Dedifferentiated amniotic fluid mesenchymal stem cell (primary cell): ENCODE measurements at regions not wholly inside any gene's neighbourhood (a gene's known extent, or its start where the extent isn't known, plus 50 kb on each side); places are given as distances from the start of the nearest gene placed in this dataset.

Experiments
- DNase-seq: peaks from one replicate; pipeline ENCODE4 v3.0.0-alpha.2; 2016; ENCODE audit errors: extremely low spot score

DNA sequence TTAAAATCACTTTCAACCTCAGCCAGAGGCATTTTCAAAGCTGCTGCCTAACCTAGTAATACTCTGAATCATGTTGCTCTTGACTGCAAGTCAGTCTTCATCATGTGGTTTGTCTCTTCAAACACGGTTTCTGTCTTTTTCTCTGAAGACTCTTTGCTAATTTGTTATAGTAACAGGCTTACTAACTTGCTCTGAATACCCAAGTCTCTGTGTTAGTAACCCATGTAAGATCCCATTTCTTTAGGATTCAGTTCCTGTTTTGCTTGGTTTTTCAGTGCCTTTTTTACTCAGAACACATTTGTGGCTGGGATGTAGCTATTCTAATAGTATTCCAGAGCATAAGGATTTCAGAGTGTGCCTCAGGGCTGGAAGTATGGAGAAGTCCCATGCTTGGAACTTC is 1450.6 kb upstream of the IGFBP7 start:
- DNase-seq = no peak

DNA sequence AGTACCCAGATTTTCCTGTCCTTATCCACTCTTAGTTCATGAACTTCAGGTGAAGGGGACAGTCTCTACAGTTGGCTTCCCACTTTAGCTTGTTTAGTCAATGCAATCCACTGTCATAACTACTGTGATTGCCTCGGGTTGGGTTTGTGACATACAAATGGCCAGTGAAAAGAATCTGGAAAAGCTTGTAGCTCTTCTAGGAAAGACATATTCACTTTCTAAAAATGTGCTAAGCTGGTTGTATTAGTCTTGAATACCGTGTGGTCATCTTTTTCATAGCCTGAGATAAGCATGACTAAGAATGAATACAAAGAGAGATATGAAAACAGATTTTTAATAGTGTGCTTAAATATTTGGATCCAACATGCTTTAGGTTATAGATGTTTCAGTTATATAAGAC is 1443.5 kb upstream of the IGFBP7 start:
- DNase-seq = no peak

DNA sequence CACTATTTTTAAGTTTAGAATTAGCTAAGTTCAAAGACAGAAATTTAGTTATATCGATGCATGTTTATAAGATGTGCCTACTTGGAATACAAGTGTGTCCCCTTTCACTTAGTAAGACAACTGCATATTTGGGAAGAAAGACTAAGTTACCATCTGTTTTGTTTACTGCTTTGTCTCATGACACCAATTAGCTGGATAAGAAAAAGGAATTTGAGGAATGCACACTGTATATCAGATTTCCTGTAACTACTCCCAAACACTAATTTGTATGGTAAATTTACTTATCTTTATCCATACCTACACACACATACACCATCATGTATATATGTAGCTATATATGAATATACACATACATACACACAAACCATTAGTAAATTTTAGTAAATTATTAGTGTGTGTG is 1442.8 kb upstream of the IGFBP7 start:
- no peak for DNase-seq

DNA sequence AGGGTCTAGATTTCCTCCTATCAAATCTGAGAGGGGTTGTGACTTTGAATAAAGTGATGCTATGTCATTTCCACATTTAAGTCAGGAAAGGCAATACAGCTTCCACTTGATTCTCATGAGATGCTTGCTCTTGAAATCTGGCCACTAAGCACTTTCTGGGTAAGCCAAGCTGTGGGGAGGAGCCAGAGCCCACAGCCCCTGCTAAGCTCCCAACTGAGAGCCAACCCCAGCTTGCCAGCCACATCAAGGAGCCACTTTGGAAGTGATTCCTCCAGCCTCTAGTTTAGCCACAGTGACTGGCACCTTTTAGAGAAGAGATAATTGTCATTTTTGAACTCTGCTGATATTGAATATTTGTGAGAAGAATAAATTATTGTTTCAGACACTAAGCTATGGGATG is 1441.5 kb upstream of the IGFBP7 start:
- no peak for DNase-seq

DNA sequence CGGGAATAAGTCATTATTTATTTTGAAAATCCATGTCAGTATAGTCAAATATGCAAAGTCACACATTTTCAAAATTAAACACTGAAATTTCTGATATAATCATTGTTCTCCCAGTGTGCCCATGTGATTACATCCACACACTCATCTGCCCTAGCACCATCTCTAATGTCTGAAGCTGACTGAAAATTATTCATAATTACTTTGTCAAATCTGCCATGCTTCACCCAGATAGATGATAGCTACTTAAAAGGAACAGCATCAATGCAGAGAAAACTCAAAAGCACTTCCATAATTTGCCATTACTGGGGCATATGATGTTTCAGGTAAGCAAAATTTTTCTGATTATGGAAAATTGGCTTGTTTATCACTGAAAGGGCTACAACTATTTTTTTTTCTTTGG is 1433.3 kb upstream of the IGFBP7 start:
- no peak for DNase-seq

DNA sequence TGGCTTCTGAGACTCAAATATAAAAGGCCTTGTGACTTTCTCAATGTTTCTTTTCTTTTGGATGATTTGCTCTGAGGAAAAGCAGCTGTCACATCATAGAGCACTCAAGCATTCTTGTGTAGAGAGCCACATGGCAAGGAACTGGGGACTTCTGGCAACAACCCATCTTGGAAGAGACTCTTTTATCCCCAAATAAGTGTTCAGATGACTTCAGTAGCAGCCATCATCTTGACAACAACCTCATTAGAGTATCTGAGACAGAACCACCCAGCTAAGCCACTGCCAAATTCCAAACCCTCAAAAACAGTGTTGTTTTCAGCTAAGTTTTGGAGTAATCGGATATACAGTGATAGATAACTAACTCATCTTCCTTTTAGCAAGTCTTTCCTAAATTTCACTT is 1431.7 kb upstream of the IGFBP7 start:
- no peak for DNase-seq

DNA sequence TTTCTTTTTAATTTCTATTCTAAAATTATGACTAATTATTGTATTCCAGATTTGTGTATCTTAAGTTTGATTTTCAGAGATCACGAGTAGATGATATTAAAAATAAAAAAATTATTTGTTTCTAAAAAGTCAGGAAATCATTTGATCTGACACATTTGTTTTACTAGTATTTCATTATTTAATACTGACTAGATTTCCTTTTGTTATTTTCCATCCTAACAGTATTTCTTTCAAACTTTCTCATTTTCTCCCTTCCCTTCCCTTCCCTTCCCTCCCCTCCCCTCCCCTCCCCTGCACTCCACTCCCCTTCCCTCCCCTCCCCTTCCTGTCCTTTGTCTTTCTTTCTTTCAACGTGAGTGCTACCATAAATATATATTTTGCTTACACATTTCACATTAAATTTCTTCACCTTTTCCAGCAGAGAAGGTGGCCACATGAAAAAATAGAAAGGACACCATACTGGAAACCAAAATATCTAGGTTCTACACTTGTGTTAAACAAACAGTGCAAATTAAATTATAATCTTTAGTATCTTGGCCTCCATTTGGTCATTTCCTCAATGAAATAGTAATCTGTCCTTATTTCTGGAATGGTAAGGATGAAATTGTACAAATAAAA is 1412.7 kb upstream of the IGFBP7 start:
- DNase-seq = no peak

DNA sequence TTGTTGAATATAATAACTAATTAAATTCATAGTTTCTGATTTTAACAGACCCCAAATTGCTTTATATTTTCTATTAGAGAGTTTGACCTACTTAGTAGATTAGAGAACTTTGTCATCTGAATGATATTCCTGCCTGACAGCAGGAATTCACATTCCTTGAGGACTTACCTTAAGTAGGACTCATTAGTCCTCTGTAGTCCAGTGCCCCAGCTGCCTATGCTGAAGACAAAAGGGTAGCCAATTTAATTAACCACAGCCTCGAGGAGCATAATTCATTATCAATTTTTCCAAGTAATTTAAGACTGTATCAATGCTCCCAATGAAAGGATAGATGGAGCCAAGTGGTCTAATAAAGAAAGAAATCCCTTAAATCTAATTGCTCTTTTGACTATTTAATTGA is 1405.0 kb upstream of the IGFBP7 start:
- no peak for DNase-seq

DNA sequence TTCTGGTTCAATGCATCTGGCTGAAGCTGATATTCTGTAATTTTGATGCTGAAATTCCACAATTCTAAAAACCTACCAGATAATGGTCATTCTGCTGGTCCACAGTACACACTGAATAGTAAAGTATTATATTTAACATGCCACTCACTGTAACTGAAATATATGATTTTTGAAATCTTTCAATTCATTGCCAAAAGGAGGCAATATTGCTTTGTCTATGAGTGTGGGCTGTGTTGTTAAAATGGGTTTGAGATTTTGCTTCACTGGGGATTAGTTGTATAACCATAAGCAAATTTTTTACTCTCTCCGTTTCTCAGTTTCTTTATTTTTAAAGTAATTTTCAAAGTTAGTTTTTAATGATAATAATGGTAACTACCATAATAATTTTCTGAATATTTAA is 1404.1 kb upstream of the IGFBP7 start:
- no peak for DNase-seq

DNA sequence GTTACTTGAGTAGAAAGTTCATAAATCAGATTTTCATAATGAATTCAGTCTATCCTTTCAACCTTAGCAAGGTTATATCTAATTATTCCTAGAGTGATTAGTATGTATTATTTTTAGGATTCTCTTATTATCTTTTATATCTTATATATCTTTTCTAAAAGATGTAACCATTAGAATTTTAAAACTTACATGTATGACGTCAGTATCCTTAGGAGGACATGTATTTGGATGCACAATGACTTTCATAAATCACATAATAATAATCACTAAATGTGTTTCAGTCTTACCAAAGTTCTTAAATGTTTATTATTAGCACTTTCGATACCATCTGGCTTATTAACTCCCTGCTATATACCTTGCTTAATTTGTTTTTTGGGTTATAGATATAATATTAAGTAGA is 1400.5 kb upstream of the IGFBP7 start:
- DNase-seq = no peak

DNA sequence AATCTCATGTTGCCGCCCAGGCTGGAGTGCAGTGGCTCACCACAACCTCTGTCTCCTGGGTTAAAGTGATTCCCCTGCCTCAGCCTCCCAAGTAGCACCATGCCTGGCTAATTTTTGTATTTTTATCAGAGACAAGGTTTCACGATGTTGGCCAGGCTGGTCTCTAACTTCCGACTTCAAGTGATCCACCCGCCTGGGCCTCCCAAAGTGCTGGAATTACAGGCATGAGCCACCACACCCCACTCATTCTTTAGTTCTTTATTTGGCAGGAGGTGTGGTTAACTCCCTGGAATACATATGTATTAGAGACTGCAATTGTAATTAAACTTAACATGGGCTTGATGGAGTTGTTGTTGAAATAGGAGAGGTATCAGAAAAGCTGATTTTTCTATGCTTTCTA is 1396.9 kb upstream of the IGFBP7 start:
- DNase-seq = no peak

DNA sequence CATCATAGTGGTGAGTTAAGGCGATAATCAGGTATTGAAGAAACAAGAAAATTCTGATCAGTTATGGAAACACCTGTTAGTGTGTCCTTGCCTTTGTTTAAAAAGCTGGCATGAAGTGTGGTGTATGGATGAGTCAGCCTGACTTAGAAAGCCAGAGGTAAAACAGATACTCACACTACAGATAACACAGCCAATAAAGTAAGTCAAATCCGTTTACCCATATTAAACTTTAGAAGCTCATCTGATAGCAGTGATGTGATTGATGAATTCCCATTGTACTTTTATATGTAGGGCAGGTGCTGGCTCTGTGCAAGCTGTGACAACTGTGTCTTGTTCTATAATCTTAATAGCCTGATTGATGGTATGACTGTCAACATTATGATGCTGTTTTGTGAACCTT is 1392.7 kb upstream of the IGFBP7 start:
- DNase-seq = no peak

DNA sequence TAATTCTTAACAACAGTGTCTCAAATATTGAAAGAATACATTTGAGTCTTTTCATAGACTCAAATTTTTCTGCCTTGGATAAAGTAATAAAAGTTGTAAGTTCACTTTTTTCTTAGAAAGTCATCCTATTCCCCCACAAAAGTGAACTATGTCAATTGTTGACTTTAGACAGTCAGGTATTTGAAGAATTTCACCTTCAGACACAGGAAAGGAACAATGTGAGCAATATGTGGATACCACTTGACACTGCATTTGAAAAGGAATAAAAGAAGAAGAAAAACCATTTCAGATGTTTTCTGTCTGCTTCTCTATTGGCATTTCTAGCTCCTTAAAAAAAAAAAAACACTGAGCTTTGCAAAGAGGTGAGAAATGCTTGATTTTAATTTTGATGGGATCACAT is 1389.0 kb upstream of the IGFBP7 start:
- DNase-seq = no peak

DNA sequence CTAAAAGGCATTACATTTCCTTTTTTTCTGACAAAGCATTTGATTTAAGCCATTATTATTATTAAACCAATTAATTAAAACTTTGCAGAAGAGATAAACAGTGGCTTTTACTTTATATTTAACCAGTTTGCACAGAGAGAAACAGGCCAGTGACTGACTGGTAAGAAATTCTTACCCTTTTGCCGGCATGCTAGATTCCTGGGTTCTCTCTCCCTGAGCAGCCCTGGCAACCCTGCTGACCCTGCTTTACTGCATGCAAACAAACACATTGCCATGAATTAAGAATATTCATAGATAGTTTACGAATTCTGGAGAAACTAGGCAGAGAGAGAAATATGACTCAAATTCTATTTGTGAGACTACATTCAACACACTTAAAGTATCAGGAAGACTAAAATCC is 1381.4 kb upstream of the IGFBP7 start:
- DNase-seq = no peak

DNA sequence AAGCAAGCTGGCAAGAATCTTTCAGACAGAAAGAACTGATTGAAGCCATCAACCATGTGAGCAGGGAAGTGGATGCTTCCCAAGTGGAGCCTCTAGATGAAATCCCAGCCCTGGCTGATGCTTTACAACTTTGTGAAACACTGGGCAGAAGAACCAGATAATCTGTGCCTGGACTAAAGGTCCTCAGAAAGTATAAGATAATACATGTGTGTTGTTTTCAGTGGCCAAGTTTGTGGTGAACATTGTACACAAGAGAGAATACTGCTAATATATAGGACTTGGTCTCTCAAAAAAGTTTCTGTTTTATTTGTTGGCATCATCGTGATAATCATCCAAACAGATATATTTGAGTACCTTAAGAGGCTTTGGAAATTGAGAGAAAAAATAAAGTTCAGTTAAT is 1367.8 kb upstream of the IGFBP7 start:
- no peak for DNase-seq

DNA sequence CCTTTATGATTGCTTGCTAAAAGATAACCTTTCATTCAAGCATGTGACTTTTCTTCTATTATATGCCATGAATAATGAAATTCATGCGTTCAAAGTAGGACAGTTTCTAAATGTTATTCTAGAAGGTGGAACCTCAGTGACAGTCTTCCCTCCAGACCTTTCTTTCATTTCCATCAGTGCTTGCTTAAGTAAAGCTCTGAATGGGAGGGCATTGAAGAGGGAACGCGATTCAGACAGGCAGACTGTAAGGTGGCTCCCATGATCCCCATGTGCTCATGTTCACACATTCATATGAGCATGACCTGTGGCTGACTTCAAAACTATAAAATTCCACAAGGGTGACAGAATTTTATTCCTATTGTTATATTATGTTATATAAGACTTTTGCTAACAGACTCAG is 1367.3 kb upstream of the IGFBP7 start:
- no peak for DNase-seq

DNA sequence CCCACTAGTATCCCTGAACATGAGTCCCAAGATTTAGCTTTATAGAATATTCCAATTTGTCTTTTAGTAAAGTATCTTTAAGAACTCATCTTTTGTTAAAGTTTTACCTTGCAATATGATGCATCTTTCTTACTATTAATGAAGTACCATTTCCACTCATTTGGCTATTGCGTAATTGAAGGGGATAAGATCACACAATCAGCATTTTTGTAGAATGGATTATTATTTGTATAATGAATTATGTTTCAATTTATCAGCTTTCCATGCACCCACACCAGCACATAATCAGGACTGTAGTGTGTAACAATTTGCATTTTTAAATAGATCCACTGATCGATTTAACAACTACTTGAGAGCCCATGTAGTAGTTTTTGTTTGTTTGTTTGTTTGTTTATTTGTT is 1364.9 kb upstream of the IGFBP7 start:
- DNase-seq = no peak

DNA sequence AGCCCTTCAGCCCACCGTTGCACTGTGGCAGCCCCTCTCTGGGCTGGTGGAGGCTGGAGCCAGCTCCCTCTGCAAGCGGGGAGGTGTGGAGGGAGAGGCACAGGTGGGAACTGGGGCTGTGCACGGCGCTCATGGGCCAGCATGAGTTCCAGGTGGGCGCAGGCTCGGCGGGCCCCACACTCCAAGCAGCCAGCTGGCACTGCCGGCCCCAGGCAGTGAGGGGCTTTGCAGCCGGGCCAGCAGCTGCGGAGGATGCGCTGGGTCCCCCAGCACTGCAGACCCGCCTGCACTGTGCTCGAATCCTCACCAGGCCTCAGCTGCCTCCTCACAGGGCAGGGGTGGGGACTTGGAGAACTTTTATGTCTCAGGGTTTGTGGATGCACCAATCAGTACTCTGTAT is 1354.8 kb upstream of the IGFBP7 start:
- DNase-seq = no peak

DNA sequence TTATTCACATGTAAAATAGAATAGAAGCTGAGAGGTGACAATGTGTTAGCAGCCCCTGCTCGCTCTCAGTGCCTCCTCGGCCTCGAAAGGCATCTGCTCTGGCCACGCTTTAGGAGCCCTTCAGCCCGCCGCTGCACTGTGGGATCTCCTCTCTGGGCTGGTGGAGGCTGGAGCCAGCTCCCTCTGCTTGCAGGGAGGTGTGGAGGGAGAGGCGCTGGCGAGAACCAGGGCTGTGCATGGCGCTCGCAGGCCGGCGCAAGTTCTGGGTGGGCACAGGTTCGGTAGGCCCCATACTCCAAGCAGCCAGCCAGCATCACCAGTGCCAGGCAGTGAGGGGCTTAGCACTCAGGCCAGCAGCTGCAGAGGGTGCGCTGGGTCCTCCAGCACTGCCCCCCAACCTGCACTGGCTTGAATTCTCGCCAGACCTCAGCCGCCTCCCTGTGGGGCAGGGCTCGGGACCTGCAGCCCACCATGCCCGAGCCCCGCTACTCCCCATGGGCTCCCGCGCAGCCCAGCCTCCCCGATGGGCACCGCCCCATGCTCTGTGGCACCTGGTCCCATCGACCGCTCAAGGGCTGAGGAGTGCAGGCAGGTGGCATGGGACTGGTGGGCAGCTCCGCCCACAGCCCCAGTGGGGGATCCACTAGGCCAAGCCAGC is 1346.7 kb upstream of the IGFBP7 start:
- no peak for DNase-seq

DNA sequence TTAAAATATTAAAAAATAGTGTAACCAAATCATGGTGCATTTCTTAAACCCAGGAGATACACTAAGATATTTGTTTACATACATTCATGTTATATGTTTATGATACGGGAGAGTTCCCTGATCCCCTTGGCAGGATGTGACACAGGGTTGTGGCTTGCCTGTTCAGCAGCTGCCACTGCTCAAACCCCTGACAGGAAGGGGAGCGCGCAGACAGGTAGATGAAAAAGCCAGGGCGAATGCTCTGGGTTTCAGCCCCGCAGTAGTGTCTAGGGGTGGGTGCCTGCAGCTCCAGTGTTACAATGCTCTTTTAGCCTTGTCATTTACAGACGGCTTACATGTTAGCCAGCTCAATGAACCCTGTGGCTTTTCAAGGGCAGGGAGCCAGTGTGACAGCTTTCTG is 1343.8 kb upstream of the IGFBP7 start:
- DNase-seq = no peak

DNA sequence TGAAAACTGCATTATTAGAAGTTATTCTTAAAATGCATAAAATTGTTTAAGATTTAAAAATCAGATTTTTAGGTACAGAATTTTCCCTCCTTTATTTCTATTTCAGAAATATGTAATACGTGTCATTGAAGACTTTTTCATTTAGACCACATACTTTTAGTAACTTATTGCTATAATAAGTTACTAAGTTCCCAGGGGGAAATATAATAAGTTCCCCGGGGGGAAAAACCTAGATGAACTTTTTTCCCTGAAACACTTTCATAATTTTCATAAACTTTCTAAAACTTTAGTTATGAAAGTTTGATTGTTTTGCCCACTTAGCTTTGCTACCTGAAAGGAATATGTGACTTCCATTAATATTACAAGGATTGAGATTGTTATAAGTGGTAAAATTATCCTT is 1341.5 kb upstream of the IGFBP7 start:
- no peak for DNase-seq

DNA sequence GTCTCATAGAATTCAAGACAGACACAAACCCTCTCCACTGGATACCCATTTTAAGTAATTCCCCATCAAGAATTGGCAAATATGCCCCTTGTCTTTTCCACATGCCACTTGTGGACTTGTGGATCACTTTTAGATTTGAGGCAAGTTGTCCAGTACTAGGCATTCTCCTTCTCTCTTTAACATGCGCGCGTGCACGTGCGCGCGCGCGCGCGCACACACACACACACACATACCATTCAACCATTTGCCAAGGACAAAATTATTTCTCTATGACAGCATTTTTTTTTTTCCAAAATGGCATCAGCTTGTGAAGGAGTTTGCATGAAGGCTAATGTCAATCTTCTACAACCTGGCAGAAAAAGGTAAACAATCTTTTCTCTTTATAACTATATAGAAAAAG is 1325.7 kb upstream of the IGFBP7 start:
- DNase-seq = no peak

DNA sequence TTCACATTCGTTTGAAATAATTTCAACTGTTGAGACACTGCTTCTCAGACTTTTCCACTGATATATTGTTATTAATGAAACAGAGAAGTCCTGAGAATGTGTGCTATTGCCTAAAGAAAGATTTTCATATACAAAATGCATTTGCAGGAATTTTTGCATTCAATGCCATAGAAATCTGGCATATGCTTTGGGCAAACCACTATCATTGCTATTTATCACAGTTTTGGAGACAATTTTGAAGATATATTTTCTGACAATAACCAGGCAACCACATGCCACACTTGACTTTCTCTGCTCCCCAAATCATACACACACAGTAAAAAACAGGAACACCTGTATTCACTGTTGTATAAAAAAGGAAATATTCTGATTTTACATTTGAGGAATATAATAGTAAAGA is 1303.7 kb upstream of the IGFBP7 start:
- DNase-seq = no peak

DNA sequence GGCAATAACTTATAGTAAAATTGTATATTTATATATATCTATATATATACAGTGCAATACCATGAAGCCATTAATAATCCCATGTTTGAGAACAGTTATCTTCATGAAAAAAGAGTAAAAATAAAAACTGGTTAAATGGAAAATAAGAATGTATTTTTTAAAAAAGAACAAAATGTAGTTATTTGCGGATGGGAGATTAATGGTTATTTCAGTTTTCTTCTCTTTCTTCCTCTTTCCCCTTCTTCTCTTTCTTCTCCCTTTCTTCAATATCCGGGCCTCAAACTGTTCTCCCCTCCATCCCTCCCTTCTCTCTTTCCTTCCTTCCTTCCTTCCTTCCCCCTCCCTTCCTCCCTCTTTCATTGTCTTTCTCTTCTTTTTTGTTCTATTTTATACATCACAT is 1301.7 kb upstream of the IGFBP7 start:
- no peak for DNase-seq
